ENCODE measurements at regions not wholly inside any gene's neighbourhood (a gene's known extent, or its start where the extent isn't known, plus 50 kb on each side); places are given as distances from the start of the nearest gene placed in this dataset.

GRCh38 chrX:124836786-124837185 lies 482.9 kb upstream of the TEX13C start:
- Histone ChIP-seq H3K4me1 (no peaks in the 10 kb centered on the region), H3K4me3 (no peak overlapping the region), H3K27me3 (no peaks in the 10 kb centered on the region), H3K27ac (no peak overlapping the region), H3K9me3 (no peaks in the 10 kb centered on the region), H3K36me3 (no peaks in the 10 kb centered on the region)
- WGBS (ENCODE audit: insufficient coverage, low coverage, low lambda C conversion rate, missing lambda C conversion rate) = 69% methylated on average over 3 of the region's 3 CpGs
- DNase-seq (no peak), ATAC-seq (no peak)
- intact Hi-C loops (cut with DNase I) = no loop called here
- TF ChIP-seq POLR2A (IDR thresholded peaks at IDR 0.05) (no peak), CTCF (IDR thresholded peaks at IDR 0.05) (no peak)

- DNase-seq = no peak
- TF ChIP-seq CTCF (IDR thresholded peaks at IDR 0.05) (no peak), POLR2A (IDR thresholded peaks at IDR 0.05) (no peak)
- Histone ChIP-seq H3K4me1 (no peaks in the 10 kb centered on the region), H3K36me3 (no peaks in the 10 kb centered on the region), H3K9me3 (no peaks in the 10 kb centered on the region), H3K27ac (no peak overlapping the region), H3K27me3 (no peaks in the 10 kb centered on the region), H3K4me3 (no peak overlapping the region)
- 45% methylated on average over 2 of the region's 2 CpGs for WGBS (ENCODE audit: insufficient coverage, low coverage, low lambda C conversion rate, missing lambda C conversion rate)
- no peak for ATAC-seq
- intact Hi-C loops (cut with DNase I) = no loop called here
Measured at GRCh38 chrX:124842205-124842604, 477.5 kb upstream of the TEX13C start.

GRCh38 chrX:124860736-124861135 lies 458.9 kb upstream of the TEX13C start:
- 54% methylated on average over 5 of the region's 5 CpGs for WGBS (ENCODE audit: insufficient coverage, low coverage, low lambda C conversion rate, missing lambda C conversion rate)
- intact Hi-C loops (cut with DNase I) = no loop called here
- H3K27ac ChIP-seq = no peak overlapping the region
- no peak for DNase-seq
- TF ChIP-seq CTCF (IDR thresholded peaks at IDR 0.05) = no peak
- TF ChIP-seq POLR2A (IDR thresholded peaks at IDR 0.05) = no peak
- H3K9me3 ChIP-seq = no peaks in the 10 kb centered on the region
- H3K36me3 ChIP-seq = no peaks in the 10 kb centered on the region
- no peaks in the 10 kb centered on the region for H3K27me3 ChIP-seq
- H3K4me3 ChIP-seq = no peak overlapping the region
- ATAC-seq = no peak
- no peaks in the 10 kb centered on the region for H3K4me1 ChIP-seq

- ATAC-seq (no peak), DNase-seq (no peak)
- H3K27ac ChIP-seq = no peak overlapping the region
- H3K9me3 ChIP-seq = no peaks in the 10 kb centered on the region
- no peaks in the 10 kb centered on the region for H3K36me3 ChIP-seq
- intact Hi-C loops (cut with DNase I) = no loop called here
- no peak overlapping the region for H3K4me3 ChIP-seq
- no peaks in the 10 kb centered on the region for H3K27me3 ChIP-seq
- 52% methylated on average over 3 of the region's 4 CpGs for WGBS (ENCODE audit: insufficient coverage, low coverage, low lambda C conversion rate, missing lambda C conversion rate)
- TF ChIP-seq POLR2A (IDR thresholded peaks at IDR 0.05) (no peak), CTCF (IDR thresholded peaks at IDR 0.05) (no peak)
- H3K4me1 ChIP-seq = no peaks in the 10 kb centered on the region
Measured at GRCh38 chrX:124862301-124862700, 457.4 kb upstream of the TEX13C start.

- Histone ChIP-seq H3K9me3 (no peaks in the 10 kb centered on the region), H3K27me3 (no peaks in the 10 kb centered on the region), H3K4me3 (no peak overlapping the region), H3K4me1 (no peaks in the 10 kb centered on the region), H3K36me3 (no peaks in the 10 kb centered on the region), H3K27ac (no peak overlapping the region)
- ATAC-seq (no peak), DNase-seq (no peak)
- intact Hi-C loops (cut with DNase I) = no loop called here
- TF ChIP-seq CTCF (IDR thresholded peaks at IDR 0.05) (no peak), POLR2A (IDR thresholded peaks at IDR 0.05) (no peak)
- WGBS (ENCODE audit: insufficient coverage, low coverage, low lambda C conversion rate, missing lambda C conversion rate) = 34% methylated on average over 3 of the region's 5 CpGs
Measured at GRCh38 chrX:124863303-124863702, 456.4 kb upstream of the TEX13C start.

All from right lobe of liver (tissue), 6 donors.